ENCODE measurements at regions not wholly inside any gene's neighbourhood (a gene's known extent, or its start where the extent isn't known, plus 50 kb on each side); places are given as distances from the start of the nearest gene placed in this dataset.
A peak's percentile ranks its signal among the peaks of the same experiment; 100 is the strongest.

GRCh38 chr15:45785897-45786296 is 151.1 kb downstream of the SQOR start:
- Mint-ChIP-seq H3K36me3 (ENCODE audit: low read depth) (no peaks in the 10 kb centered on the region), H3K4me1 (no peaks in the 10 kb centered on the region), H3K9me3 (ENCODE audit: low read depth) (no peaks in the 10 kb centered on the region), H3K4me3 (no peak overlapping the region), H3K27me3 (peaks cover 3% of the 10 kb centered on the region), H3K27ac (no peak overlapping the region)
- intact Hi-C loops (cut with DNase I, micrococcal nuclease), result no loop called here
- DNase-seq (no peak), ATAC-seq (no peak)
- CTCF ChIA-PET, result no interaction called here
- POLR2A ChIA-PET, result no interaction called here

GRCh38 chr15:45790325-45790943 is 155.6 kb downstream of the SQOR start:
- DNase-seq (peak; percentile 49), ATAC-seq (no peak)
- no peaks in the 10 kb centered on the region for H3K9me3 Mint-ChIP-seq (ENCODE audit: low read depth)
- peaks cover 19% of the 10 kb centered on the region for H3K27me3 Mint-ChIP-seq
- POLR2A ChIA-PET, result no interaction called here
- no peak overlapping the region for H3K4me3 Mint-ChIP-seq
- no peak overlapping the region for H3K27ac Mint-ChIP-seq
- intact Hi-C loops (cut with DNase I, micrococcal nuclease), result loop anchor here (1.0 to 5.0 kb wide), 3 partner anchors 76 to 86 kb away; no protein-coding TSS in a partner anchor
- H3K36me3 Mint-ChIP-seq (ENCODE audit: low read depth), result no peaks in the 10 kb centered on the region
- H3K4me1 Mint-ChIP-seq, result no peaks in the 10 kb centered on the region
- CTCF ChIA-PET, result interaction anchor here (0.6 to 2.3 kb wide), 6 partner anchors 12 to 87 kb away, joined by 3 to 7 read pairs (median 4); no protein-coding TSS in a partner anchor

GRCh38 chr15:45794304-45794703 is 159.5 kb downstream of the SQOR start:
- ATAC-seq (no peak), DNase-seq (no peak)
- Mint-ChIP-seq H3K4me3 (no peak overlapping the region), H3K9me3 (ENCODE audit: low read depth) (no peaks in the 10 kb centered on the region), H3K27ac (no peak overlapping the region), H3K4me1 (no peaks in the 10 kb centered on the region), H3K27me3 (peaks cover 19% of the 10 kb centered on the region), H3K36me3 (ENCODE audit: low read depth) (no peaks in the 10 kb centered on the region)
- ChIA-PET CTCF (interaction anchor here (0.6 to 3.3 kb wide), 3 partner anchors 10 to 333 kb away, joined by 3 to 13 read pairs (median 4); no protein-coding TSS in a partner anchor), POLR2A (no interaction called here)
- intact Hi-C loops (cut with DNase I, micrococcal nuclease), result loop anchor here in 1 of 2 experiments (5.0 kb wide), 1 partner anchor 87 kb away; no protein-coding TSS in a partner anchor

GRCh38 chr15:45794712-45795439 is 160.0 kb downstream of the SQOR start:
- Mint-ChIP-seq H3K4me1 (no peaks in the 10 kb centered on the region), H3K4me3 (no peak overlapping the region), H3K27me3 (peaks cover 19% of the 10 kb centered on the region), H3K9me3 (ENCODE audit: low read depth) (no peaks in the 10 kb centered on the region), H3K36me3 (ENCODE audit: low read depth) (no peaks in the 10 kb centered on the region), H3K27ac (no peak overlapping the region)
- intact Hi-C loops (cut with DNase I, micrococcal nuclease), result loop anchor here in 1 of 2 experiments (5.0 kb wide), 1 partner anchor 88 kb away; no protein-coding TSS in a partner anchor
- ChIA-PET CTCF (interaction anchor here (0.6 to 3.3 kb wide), 4 partner anchors 9 to 334 kb away, joined by 3 to 13 read pairs (median 7); no protein-coding TSS in a partner anchor), POLR2A (no interaction called here)
- DNase-seq (no peak), ATAC-seq (no peak)

- Mint-ChIP-seq H3K36me3 (ENCODE audit: low read depth) (no peaks in the 10 kb centered on the region), H3K4me1 (no peaks in the 10 kb centered on the region), H3K4me3 (no peak overlapping the region), H3K9me3 (ENCODE audit: low read depth) (no peaks in the 10 kb centered on the region), H3K27me3 (peaks cover 19% of the 10 kb centered on the region), H3K27ac (no peak overlapping the region)
- ATAC-seq (no peak), DNase-seq (peak; percentile 34)
- ChIA-PET POLR2A (no interaction called here), CTCF (interaction anchor here (0.7 to 3.3 kb wide), 6 partner anchors 9 to 93 kb away, joined by 3 to 13 read pairs (median 3); no protein-coding TSS in a partner anchor)
- intact Hi-C loops (cut with DNase I, micrococcal nuclease), result no loop called here
These were observed 160.7 kb downstream of the SQOR start for GRCh38 chr15:45795440-45796069.

- Mint-ChIP-seq H3K27ac (no peak overlapping the region), H3K9me3 (ENCODE audit: low read depth) (no peaks in the 10 kb centered on the region), H3K36me3 (ENCODE audit: low read depth) (no peaks in the 10 kb centered on the region), H3K27me3 (peaks cover 19% of the 10 kb centered on the region), H3K4me3 (no peak overlapping the region), H3K4me1 (no peaks in the 10 kb centered on the region)
- ChIA-PET CTCF (interaction anchor here (1.6 to 3.3 kb wide), 2 partner anchors 8 to 91 kb away, joined by 10 to 13 read pairs; no protein-coding TSS in a partner anchor), POLR2A (no interaction called here)
- DNase-seq (no peak), ATAC-seq (no peak)
- intact Hi-C loops (cut with DNase I, micrococcal nuclease), result no loop called here
These were observed 161.6 kb downstream of the SQOR start for GRCh38 chr15:45796433-45796832.

- Mint-ChIP-seq H3K4me3 (no peak overlapping the region), H3K27me3 (peaks cover 6% of the 10 kb centered on the region), H3K9me3 (ENCODE audit: low read depth) (no peaks in the 10 kb centered on the region), H3K4me1 (no peaks in the 10 kb centered on the region), H3K36me3 (ENCODE audit: low read depth) (no peaks in the 10 kb centered on the region), H3K27ac (no peak overlapping the region)
- ChIA-PET CTCF (interaction anchor here (1.0 kb wide), 1 partner anchor 11 kb away, joined by 3 read pairs; no protein-coding TSS in a partner anchor), POLR2A (no interaction called here)
- DNase-seq, result no peak
- ATAC-seq, result no peak
- intact Hi-C loops (cut with DNase I, micrococcal nuclease), result no loop called here
These were observed 164.7 kb downstream of the SQOR start for GRCh38 chr15:45799508-45799907.

GRCh38 chr15:45801543-45801942 is 166.7 kb downstream of the SQOR start:
- H3K27ac Mint-ChIP-seq, result no peak overlapping the region
- H3K4me3 Mint-ChIP-seq, result no peak overlapping the region
- H3K36me3 Mint-ChIP-seq (ENCODE audit: low read depth), result no peaks in the 10 kb centered on the region
- intact Hi-C loops (cut with DNase I, micrococcal nuclease), result no loop called here
- POLR2A ChIA-PET, result no interaction called here
- ATAC-seq (no peak), DNase-seq (no peak)
- no peaks in the 10 kb centered on the region for H3K4me1 Mint-ChIP-seq
- peaks cover 4% of the 10 kb centered on the region for H3K27me3 Mint-ChIP-seq
- H3K9me3 Mint-ChIP-seq (ENCODE audit: low read depth), result no peaks in the 10 kb centered on the region
- CTCF ChIA-PET, result interaction anchor here (0.5 kb wide), 1 partner anchor 96 kb away, joined by 3 read pairs; no protein-coding TSS in a partner anchor

GRCh38 chr15:45802140-45802539 is 167.3 kb downstream of the SQOR start:
- Mint-ChIP-seq H3K9me3 (ENCODE audit: low read depth) (no peaks in the 10 kb centered on the region), H3K36me3 (ENCODE audit: low read depth) (no peaks in the 10 kb centered on the region), H3K27me3 (peaks cover 4% of the 10 kb centered on the region), H3K4me1 (no peaks in the 10 kb centered on the region), H3K27ac (no peak overlapping the region), H3K4me3 (no peak overlapping the region)
- DNase-seq, result no peak
- no peak for ATAC-seq
- POLR2A ChIA-PET, result no interaction called here
- CTCF ChIA-PET, result interaction anchor here (0.5 to 1.1 kb wide), 2 partner anchors 12 to 96 kb away, joined by 3 to 4 read pairs; no protein-coding TSS in a partner anchor
- intact Hi-C loops (cut with DNase I, micrococcal nuclease), result no loop called here

- no peak overlapping the region for H3K27ac Mint-ChIP-seq
These were observed 169.2 kb downstream of the SQOR start for GRCh38 chr15:45804028-45804427.

GRCh38 chr15:45810201-45810600 is 175.4 kb downstream of the SQOR start:
- ATAC-seq (no peak), DNase-seq (no peak)
- intact Hi-C loops (cut with DNase I, micrococcal nuclease), result no loop called here
- Mint-ChIP-seq H3K4me3 (no peak overlapping the region), H3K27ac (no peak overlapping the region), H3K27me3 (peaks cover 10% of the 10 kb centered on the region), H3K4me1 (no peaks in the 10 kb centered on the region), H3K36me3 (ENCODE audit: low read depth) (no peaks in the 10 kb centered on the region), H3K9me3 (ENCODE audit: low read depth) (peaks cover 4% of the 10 kb centered on the region)
- ChIA-PET POLR2A (no interaction called here), CTCF (no interaction called here)

More at GRCh38 chr15:45804028-45804427, 169.2 kb downstream of the SQOR start:
- Mint-ChIP-seq H3K36me3 (ENCODE audit: low read depth) (no peaks in the 10 kb centered on the region), H3K4me3 (no peak overlapping the region), H3K9me3 (ENCODE audit: low read depth) (no peaks in the 10 kb centered on the region), H3K4me1 (no peaks in the 10 kb centered on the region), H3K27me3 (peaks cover 6% of the 10 kb centered on the region)
- intact Hi-C loops (cut with DNase I, micrococcal nuclease), result no loop called here
- ChIA-PET POLR2A (no interaction called here), CTCF (interaction anchor here (1.1 to 2.3 kb wide), 2 partner anchors 9 to 18 kb away, joined by 3 to 13 read pairs; no protein-coding TSS in a partner anchor)
- ATAC-seq (no peak), DNase-seq (no peak)

All from activated CD4-positive, alpha-beta T cell treated with anti-CD3 and anti-CD28 coated beads for 36 hours (primary cell).